GM18511 (cell line): ENCODE measurements at regions not wholly inside any gene's neighbourhood (a gene's known extent, or its start where the extent isn't known, plus 50 kb on each side); places are given as distances from the start of the nearest gene placed in this dataset.

Experiments used
- ATAC-seq: cut with Tn5 transposase; IDR thresholded peaks from one replicate; pipeline ENCODE4 v1.9.1; 2021; ENCODE audit warnings: mild to moderate bottlenecking, moderate library complexity; ENCODE audit not compliant: unreplicated experiment

DNA sequence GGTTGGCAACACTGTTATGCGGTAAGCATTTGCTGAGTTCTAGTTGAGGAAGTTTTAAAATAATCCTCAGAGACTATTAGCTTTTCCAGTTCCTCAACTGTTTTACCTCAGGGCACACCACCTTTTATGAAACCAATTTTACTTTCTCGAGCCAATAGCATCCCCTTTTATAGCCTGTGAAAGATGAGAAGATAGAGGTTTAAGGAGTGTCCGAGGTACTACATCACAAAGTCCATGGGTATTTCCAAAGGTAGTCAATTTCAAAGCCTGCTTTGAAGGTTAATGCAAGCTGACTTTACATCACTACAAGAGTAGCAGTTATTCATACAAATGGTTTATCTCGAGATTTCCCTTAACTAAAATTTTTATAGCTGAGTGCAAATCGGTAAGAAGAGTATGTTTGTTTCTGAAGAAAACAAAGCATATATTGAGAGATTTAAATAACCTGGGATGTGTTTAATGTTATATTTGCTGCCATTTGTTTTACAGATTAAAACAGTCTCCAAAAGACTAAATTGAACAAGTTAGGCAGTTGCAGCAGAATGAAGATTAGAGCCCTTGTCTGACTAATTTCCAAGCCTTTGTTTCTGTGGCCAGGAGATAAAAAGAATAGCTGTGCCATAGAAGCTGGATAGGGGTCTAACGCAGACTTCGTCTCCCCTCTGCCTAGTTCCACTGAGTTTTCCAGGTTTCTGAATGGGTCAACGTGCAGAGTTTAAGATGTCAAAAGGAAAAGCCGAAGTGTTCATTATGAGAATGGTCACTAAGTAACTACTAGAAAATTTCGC, 74.7 kb upstream of the TRPC4 start:
- no peak for ATAC-seq

DNA sequence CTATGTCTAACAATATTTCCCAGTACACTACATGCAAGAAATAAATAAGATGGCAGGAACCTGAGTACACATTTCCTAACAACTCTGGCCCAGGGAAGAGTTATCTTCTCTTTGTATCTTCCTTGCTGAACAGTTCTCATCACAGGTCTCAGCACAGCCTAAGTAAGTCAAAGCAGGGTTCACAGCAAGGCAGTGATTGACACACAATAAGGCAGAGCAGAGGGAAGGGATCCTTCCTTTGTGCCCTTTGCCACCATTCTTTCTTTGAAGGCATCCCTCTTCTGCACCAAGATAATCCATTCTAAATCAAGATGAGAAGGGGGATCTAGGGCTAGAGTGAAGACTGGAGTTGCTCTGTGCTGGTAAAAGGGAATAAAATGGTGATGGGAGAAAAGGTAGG, 73.4 kb upstream of the TRPC4 start:
- no peak for ATAC-seq

DNA sequence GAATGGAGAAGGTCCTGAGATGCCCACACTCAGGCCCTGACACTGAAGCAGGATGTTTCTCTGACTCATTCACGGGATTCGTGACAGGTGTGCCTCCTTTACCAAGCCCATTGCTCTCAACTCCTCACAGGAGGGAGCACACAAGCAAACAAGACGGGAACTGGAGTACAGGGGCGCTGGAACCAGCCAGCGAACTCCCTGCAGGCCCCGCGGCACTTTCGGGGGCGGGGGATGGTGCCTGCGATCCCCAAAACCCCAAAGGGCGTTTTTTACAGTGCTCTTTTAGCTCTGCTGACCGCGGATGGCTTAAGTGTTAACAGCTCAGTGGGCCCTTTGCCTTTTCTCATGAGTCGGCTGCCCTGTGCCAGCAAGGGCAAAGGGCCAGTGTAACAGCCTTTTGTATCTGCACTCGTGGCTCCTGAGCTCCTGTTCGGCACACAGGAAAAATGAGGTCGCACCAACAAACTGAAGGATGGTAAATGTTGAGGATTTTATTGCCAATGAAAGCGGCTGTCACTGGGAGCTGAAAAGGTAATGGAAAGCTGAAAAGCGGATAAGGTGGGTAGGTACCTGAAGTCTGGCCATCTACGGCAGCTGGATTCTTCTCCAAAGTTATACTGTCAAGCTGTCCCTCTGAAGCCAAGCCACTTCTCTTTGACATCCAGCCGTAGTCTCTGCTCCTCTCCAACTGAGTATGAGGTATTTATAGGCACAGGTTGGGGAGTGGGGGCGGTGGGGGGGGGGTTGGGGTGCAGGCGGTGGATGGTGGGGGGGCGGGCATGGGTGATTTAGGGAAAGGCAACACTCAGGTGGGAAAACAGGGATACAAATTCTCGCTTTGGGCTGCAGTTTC, 65.0 kb upstream of the TRPC4 start:
- ATAC-seq = no peak

DNA sequence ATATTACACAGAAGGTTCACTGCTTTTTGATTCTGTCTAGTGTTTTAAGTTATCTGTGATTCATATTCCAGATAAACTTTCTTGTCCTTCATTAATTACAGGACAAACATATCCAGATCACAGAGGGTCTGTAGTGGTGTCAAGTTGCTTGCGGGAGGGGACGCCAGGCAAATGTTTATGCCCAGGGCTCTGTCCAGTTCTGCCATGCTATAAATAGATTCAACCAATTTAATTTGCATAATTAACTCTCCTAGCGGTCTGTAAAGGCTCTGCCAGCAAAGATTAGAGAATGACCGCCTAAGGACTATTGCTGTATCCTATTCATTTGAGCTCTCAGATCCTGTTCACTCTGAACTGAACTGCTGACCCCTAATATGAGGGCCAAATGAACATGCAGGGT, 59.7 kb upstream of the TRPC4 start:
- ATAC-seq = no peak

DNA sequence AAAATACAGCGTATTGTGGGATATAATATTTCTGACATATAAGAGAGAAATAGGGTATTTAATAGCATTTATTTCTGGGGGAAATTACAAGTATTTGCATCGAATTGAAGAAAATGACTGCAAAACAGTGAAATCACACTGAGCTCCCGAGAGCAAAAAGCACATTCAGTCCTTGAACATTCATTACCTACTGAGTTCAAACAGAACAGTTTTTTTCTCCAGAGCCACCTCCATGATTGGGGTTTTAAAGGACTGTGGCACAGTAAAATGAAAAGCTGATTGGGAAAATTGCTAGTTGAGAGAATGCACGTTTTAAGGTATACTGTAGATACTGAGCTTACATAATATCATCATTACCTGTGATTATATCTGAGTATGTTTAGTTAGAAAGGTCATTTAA, 58.0 kb upstream of the TRPC4 start:
- no peak for ATAC-seq

DNA sequence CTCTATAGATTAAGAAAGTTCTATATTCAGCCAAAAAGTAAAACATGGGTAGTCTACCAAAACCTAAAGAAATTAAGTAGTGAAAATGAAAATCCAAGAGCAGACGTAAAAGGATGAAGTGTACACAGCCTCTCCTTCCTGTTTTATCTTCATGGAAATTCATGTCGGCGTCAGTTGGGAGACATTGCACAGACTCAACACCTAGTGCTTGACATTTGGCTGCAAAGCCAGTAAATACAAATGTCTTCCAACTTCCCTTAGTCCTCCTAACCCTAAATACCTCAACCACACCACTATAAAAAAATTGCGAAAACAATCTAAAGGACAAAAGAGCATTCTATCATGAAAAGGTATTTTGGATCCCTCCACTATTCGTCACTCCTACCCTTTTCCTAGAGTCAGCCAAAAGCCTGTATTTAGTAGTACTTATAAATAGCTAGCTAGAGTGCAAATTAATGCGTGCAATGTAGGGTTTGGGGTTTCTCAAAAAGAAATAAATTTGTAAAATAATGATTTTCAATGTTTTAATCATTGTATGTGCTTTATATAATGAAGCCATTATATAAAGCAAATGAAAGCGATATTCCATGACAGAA, 56.4 kb upstream of the TRPC4 start:
- ATAC-seq = no peak

DNA sequence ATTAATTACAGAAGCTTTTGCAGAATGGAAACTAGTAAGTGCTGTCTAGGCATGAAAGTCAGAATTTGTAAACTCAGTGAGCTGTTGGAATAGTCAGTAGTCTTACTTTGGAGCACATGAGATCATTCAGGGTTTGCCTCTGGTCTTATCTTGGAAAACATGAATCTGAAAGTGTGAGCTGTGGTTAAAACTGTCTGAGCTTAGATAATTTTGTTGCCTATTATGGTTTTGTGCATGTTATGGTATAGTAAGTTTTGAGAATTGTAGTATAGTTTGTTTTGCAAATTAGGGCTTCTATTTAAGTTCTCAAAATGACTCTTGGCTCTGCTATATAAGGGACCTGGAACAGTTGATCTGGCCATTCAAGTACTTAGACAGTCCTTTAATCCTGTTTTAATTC, 53.7 kb upstream of the TRPC4 start:
- no peak for ATAC-seq

DNA sequence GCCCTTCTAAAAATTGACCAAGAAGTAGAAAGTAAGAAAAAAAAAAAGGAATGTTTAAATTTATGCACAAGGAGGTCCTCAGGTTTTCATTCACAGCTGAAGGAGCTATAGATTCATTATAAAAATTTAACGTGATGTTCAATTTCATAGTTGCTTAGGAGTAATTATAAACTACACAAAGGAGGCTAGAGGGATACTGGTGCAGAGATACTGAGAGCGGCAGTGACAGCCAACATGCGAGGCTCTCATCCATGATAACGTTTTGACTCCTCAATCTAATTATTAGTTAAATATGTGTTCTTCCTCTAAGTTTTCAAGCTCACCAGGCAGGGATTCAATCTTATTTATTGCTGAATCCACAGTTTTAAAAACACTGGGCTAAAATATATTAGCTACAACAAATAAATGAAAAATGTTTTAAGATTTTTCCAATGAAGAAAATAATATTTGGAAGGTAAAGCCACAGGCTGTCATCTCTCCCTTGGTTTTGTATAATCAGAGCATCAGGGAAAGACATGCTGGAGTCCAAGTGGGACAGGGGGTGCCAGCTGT, 49.8 kb upstream of the TRPC4 start:
- no peak for ATAC-seq
